Naive thymus-derived CD8-positive, alpha-beta T cell (primary cell): ENCODE measurements at regions not wholly inside any gene's neighbourhood (a gene's known extent, or its start where the extent isn't known, plus 50 kb on each side); places are given as distances from the start of the nearest gene placed in this dataset.

Experiments used
- ATAC-seq, 2 donors: fragments of 150-1000 bp; cut with Tn5 transposase in 1 of 2; sonication (Bioruptor Pico), chemical (Tn5 transposase) in 1 of 2; 1 replicate in 1 of 2; 2 replicates in 1 of 2; pipeline ENCODE4 v1.10.0; 2021; ENCODE audit warnings: mild to moderate bottlenecking in 2 of 2, moderate library complexity in 2 of 2
- POLR2A ChIA-PET: fragments of 350-600 bp; sonication (Branson Sonifier 250); formaldehyde crosslinking; loops from one replicate; lab custom pipeline; 2021; ENCODE audit warnings: antibody characterized with exemption; lab: Charles Lee
- DNase-seq, 10 donors: peaks; one replicate each; pipeline versions ENCODE4 v3.0.0 to v3.0.0-alpha.2; 2020 to 2022
- H3K27ac Mint-ChIP-seq, 10 donors: one replicate each; pipeline ENCODE4 v1.8.0; 2020 to 2022; ENCODE audit warnings: mild to moderate bottlenecking in 10 of 10, mixed read lengths in 10 of 10, moderate library complexity in 4 of 10, inconsistent platforms in 1 of 10
- H3K27me3 Mint-ChIP-seq, 5 donors: one replicate each; pipeline ENCODE4 v1.8.0; 2021 to 2022; ENCODE audit warnings: mixed read lengths in 5 of 5
- H3K36me3 Mint-ChIP-seq, 3 donors: one replicate each; pipeline ENCODE4 v1.8.0; 2020 to 2022; ENCODE audit warnings: mixed read lengths in 3 of 3, mild to moderate bottlenecking in 2 of 3, inconsistent platforms in 1 of 3
- H3K4me1 Mint-ChIP-seq, 4 donors: one replicate each; pipeline ENCODE4 v1.8.0; 2021 to 2022; ENCODE audit warnings: mixed read lengths in 4 of 4
- H3K4me3 Mint-ChIP-seq, 10 donors: one replicate each; pipeline ENCODE4 v1.8.0; 2020 to 2022; ENCODE audit warnings: mild to moderate bottlenecking in 10 of 10, mixed read lengths in 10 of 10, moderate library complexity in 6 of 10, inconsistent platforms in 1 of 10
- H3K9me3 Mint-ChIP-seq, 9 donors: one replicate each; pipeline ENCODE4 v1.8.0; 2020 to 2022; ENCODE audit warnings: mixed read lengths in 9 of 9, mild to moderate bottlenecking in 3 of 9, inconsistent platforms in 1 of 9, moderate library complexity in 1 of 9

GRCh38 chr12:77357655-77358054 lies 292.3 kb upstream of the E2F7 start:
- DNase-seq: no peak
- Mint-ChIP-seq H3K27me3 (no peaks in the 10 kb centered on the region), H3K36me3 (no peaks in the 10 kb centered on the region), H3K27ac (no peak overlapping the region), H3K4me1 (no peaks in the 10 kb centered on the region), H3K9me3 (peaks cover 0 to 9% (median 0%) of the 10 kb centered on the region in 9 donors), H3K4me3 (no peak overlapping the region)
- no peak for ATAC-seq
- POLR2A ChIA-PET: no interaction called here

GRCh38 chr12:77354766-77355362 lies 289.5 kb upstream of the E2F7 start:
- ATAC-seq (no peak), DNase-seq (no peak)
- Mint-ChIP-seq H3K27me3 (no peaks in the 10 kb centered on the region), H3K4me3 (no peak overlapping the region), H3K4me1 (no peaks in the 10 kb centered on the region), H3K36me3 (no peaks in the 10 kb centered on the region), H3K9me3 (peaks cover 0 to 8% (median 0%) of the 10 kb centered on the region in 9 donors), H3K27ac (no peak overlapping the region)
- POLR2A ChIA-PET: no interaction called here

GRCh38 chr12:77352946-77353345 lies 287.6 kb upstream of the E2F7 start:
- no peak for ATAC-seq
- Mint-ChIP-seq H3K27ac (no peak overlapping the region), H3K36me3 (no peaks in the 10 kb centered on the region), H3K9me3 (peaks cover 0 to 2% (median 0%) of the 10 kb centered on the region in 9 donors), H3K4me1 (no peaks in the 10 kb centered on the region), H3K4me3 (no peak overlapping the region), H3K27me3 (no peaks in the 10 kb centered on the region)
- POLR2A ChIA-PET: no interaction called here
- DNase-seq: no peak

- Mint-ChIP-seq H3K27me3 (peaks cover 0 to 3% (median 0%) of the 10 kb centered on the region in 5 donors), H3K27ac (no peak overlapping the region), H3K4me1 (no peaks in the 10 kb centered on the region), H3K4me3 (no peak overlapping the region), H3K9me3 (peaks cover 0 to 2% (median 0%) of the 10 kb centered on the region in 9 donors), H3K36me3 (no peaks in the 10 kb centered on the region)
- no peak for ATAC-seq
- DNase-seq: no peak
- POLR2A ChIA-PET: no interaction called here
Measured at GRCh38 chr12:77351860-77352259, 286.5 kb upstream of the E2F7 start.

GRCh38 chr12:77349689-77350370 lies 284.5 kb upstream of the E2F7 start:
- POLR2A ChIA-PET: no interaction called here
- Mint-ChIP-seq H3K9me3 (peaks cover 0 to 2% (median 0%) of the 10 kb centered on the region in 9 donors), H3K27me3 (peaks cover 0 to 3% (median 0%) of the 10 kb centered on the region in 5 donors), H3K4me3 (no peak overlapping the region), H3K4me1 (no peaks in the 10 kb centered on the region), H3K36me3 (no peaks in the 10 kb centered on the region), H3K27ac (no peak overlapping the region)
- ATAC-seq (no peak), DNase-seq (no peak)

GRCh38 chr12:77347017-77347416 lies 281.6 kb upstream of the E2F7 start:
- H3K4me3 Mint-ChIP-seq: no peak overlapping the region
- H3K9me3 Mint-ChIP-seq: no peaks in the 10 kb centered on the region

GRCh38 chr12:77345336-77345735 lies 280.0 kb upstream of the E2F7 start:
- DNase-seq: no peak
- peaks cover 0 to 2% (median 0%) of the 10 kb centered on the region in 9 donors for H3K9me3 Mint-ChIP-seq

More at GRCh38 chr12:77347017-77347416, 281.6 kb upstream of the E2F7 start:
- no peak for DNase-seq
- POLR2A ChIA-PET: no interaction called here
- no peaks in the 10 kb centered on the region for H3K36me3 Mint-ChIP-seq
- peaks cover 0 to 3% (median 0%) of the 10 kb centered on the region in 5 donors for H3K27me3 Mint-ChIP-seq
- ATAC-seq: no peak
- H3K4me1 Mint-ChIP-seq: no peaks in the 10 kb centered on the region
- no peak overlapping the region for H3K27ac Mint-ChIP-seq

GRCh38 chr12:77344651-77345050 lies 279.3 kb upstream of the E2F7 start:
- Mint-ChIP-seq H3K36me3 (no peaks in the 10 kb centered on the region), H3K27me3 (peaks cover 0 to 3% (median 0%) of the 10 kb centered on the region in 5 donors), H3K9me3 (peaks cover 0 to 3% (median 0%) of the 10 kb centered on the region in 9 donors), H3K4me1 (no peaks in the 10 kb centered on the region), H3K27ac (no peak overlapping the region), H3K4me3 (no peak overlapping the region)
- DNase-seq (no peak), ATAC-seq (no peak)
- POLR2A ChIA-PET: no interaction called here

More at GRCh38 chr12:77345336-77345735, 280.0 kb upstream of the E2F7 start:
- Mint-ChIP-seq H3K4me1 (no peaks in the 10 kb centered on the region), H3K27ac (no peak overlapping the region), H3K36me3 (no peaks in the 10 kb centered on the region), H3K4me3 (no peak overlapping the region), H3K27me3 (peaks cover 0 to 3% (median 0%) of the 10 kb centered on the region in 5 donors)
- no peak for ATAC-seq
- POLR2A ChIA-PET: no interaction called here

- Mint-ChIP-seq H3K27ac (no peak overlapping the region), H3K9me3 (peaks cover 0 to 3% (median 0%) of the 10 kb centered on the region in 9 donors), H3K36me3 (no peaks in the 10 kb centered on the region), H3K4me1 (no peaks in the 10 kb centered on the region), H3K27me3 (peaks cover 0 to 3% (median 0%) of the 10 kb centered on the region in 5 donors), H3K4me3 (no peak overlapping the region)
- DNase-seq (no peak), ATAC-seq (no peak)
- POLR2A ChIA-PET: no interaction called here
Measured at GRCh38 chr12:77343291-77343690, 277.9 kb upstream of the E2F7 start.

- Mint-ChIP-seq H3K9me3 (peaks cover 0 to 3% (median 0%) of the 10 kb centered on the region in 9 donors), H3K27me3 (peaks cover 0 to 3% (median 0%) of the 10 kb centered on the region in 5 donors), H3K4me1 (no peaks in the 10 kb centered on the region), H3K36me3 (no peaks in the 10 kb centered on the region), H3K4me3 (no peak overlapping the region), H3K27ac (no peak overlapping the region)
- no peak for ATAC-seq
- DNase-seq: no peak
- POLR2A ChIA-PET: no interaction called here
Measured at GRCh38 chr12:77342253-77342652, 276.9 kb upstream of the E2F7 start.

GRCh38 chr12:77339610-77340009 lies 274.2 kb upstream of the E2F7 start:
- H3K9me3 Mint-ChIP-seq: peaks cover 0 to 3% (median 0%) of the 10 kb centered on the region in 9 donors
- POLR2A ChIA-PET: interaction anchor here (0.6 kb wide), 1 partner anchor 22 kb away, joined by 3 read pairs; no protein-coding TSS in a partner anchor
- no peak overlapping the region for H3K27ac Mint-ChIP-seq
- no peak for ATAC-seq
- H3K36me3 Mint-ChIP-seq: no peaks in the 10 kb centered on the region
- peaks cover 0 to 2% (median 0%) of the 10 kb centered on the region in 5 donors for H3K27me3 Mint-ChIP-seq
- DNase-seq: no peak
- H3K4me1 Mint-ChIP-seq: no peaks in the 10 kb centered on the region
- H3K4me3 Mint-ChIP-seq: no peak overlapping the region

- Mint-ChIP-seq H3K4me1 (no peaks in the 10 kb centered on the region), H3K9me3 (peaks cover 0 to 3% (median 0%) of the 10 kb centered on the region in 9 donors), H3K27me3 (peaks cover 0 to 2% (median 0%) of the 10 kb centered on the region in 5 donors), H3K4me3 (no peak overlapping the region), H3K27ac (no peak overlapping the region), H3K36me3 (no peaks in the 10 kb centered on the region)
- DNase-seq (no peak), ATAC-seq (no peak)
- POLR2A ChIA-PET: no interaction called here
Measured at GRCh38 chr12:77337362-77337761, 272.0 kb upstream of the E2F7 start.

GRCh38 chr12:77334806-77335205 lies 269.4 kb upstream of the E2F7 start:
- Mint-ChIP-seq H3K27me3 (peaks cover 0 to 5% (median 0%) of the 10 kb centered on the region in 5 donors), H3K27ac (no peak overlapping the region), H3K4me3 (no peak overlapping the region), H3K9me3 (no peaks in the 10 kb centered on the region), H3K36me3 (no peaks in the 10 kb centered on the region), H3K4me1 (no peaks in the 10 kb centered on the region)
- POLR2A ChIA-PET: no interaction called here
- ATAC-seq (no peak), DNase-seq (no peak)
